ENCODE measurements at regions not wholly inside any gene's neighbourhood (a gene's known extent, or its start where the extent isn't known, plus 50 kb on each side); places are given as distances from the start of the nearest gene placed in this dataset.

GRCh38 chr1:65066419-65066765 lies 81.6 kb upstream of the AK4 start:
- Histone ChIP-seq H3K9me2 (ENCODE audit: insufficient read depth) (no peaks in the 10 kb centered on the region), H3K9me3 (ENCODE audit: low read depth) (no peaks in the 10 kb centered on the region), H3K79me2 (ENCODE audit: insufficient read depth) (peaks cover 12% of the 10 kb centered on the region), H3K4me1 (ENCODE audit: insufficient read depth) (peaks cover 15% of the 10 kb centered on the region; the same call in 1 of the 2 replicates), H4K20me1 (ENCODE audit: insufficient read depth) (no peaks in the 10 kb centered on the region), H2AFZ (peak overlapping the region; percentile 85), H3K4me3 (peak overlapping the region; percentile 84), H3F3A (ENCODE audit: insufficient read depth) (peaks cover 6% of the 10 kb centered on the region; the same call in 1 of the 2 replicates), H3K27ac (peak overlapping the region; percentile 68), H3K4me2 (ENCODE audit: unreplicated experiment) (peak overlapping the region; percentile 82), H3K9ac (peak overlapping the region; percentile 92), H3K36me3 (ENCODE audit: low read depth) (no peaks in the 10 kb centered on the region), H3K27me3 (replicated peaks; ENCODE audit: insufficient read depth) (no peaks in the 10 kb centered on the region)
- no peak for DNase-seq
- WGBS, 2 experiments (ENCODE audit: low coverage in 1 of 2, low lambda C conversion rate in 2 of 2, missing lambda C conversion rate in 2 of 2), result 1 to 2% methylated on average over 22 to 33 of the region's 33 CpGs
- no peak for TF ChIP-seq EZH2phosphoT487 (IDR thresholded peaks at IDR 0.05; ENCODE audit: insufficient read depth, low read depth)
- no peak for TF ChIP-seq EZH2 (IDR thresholded peaks at IDR 0.05; ENCODE audit: insufficient read depth, poor library complexity, severe bottlenecking)
- in situ Hi-C loops (cut with MboI), result loop anchor here (25.0 kb wide), 1 partner anchor 146 kb away; no protein-coding TSS in a partner anchor

GRCh38 chr1:65066766-65067490 lies 81.1 kb upstream of the AK4 start:
- Histone ChIP-seq H3K9me2 (ENCODE audit: insufficient read depth) (no peaks in the 10 kb centered on the region), H3K4me1 (ENCODE audit: insufficient read depth) (peaks cover 15% of the 10 kb centered on the region; the same call in 1 of the 2 replicates), H3K9ac (peak overlapping the region; percentile 92), H3K9me3 (ENCODE audit: low read depth) (no peaks in the 10 kb centered on the region), H3K36me3 (ENCODE audit: low read depth) (no peaks in the 10 kb centered on the region), H4K20me1 (ENCODE audit: insufficient read depth) (no peaks in the 10 kb centered on the region), H3K4me3 (peak overlapping the region; percentile 84), H3K27ac (peak overlapping the region; percentile 68), H3K4me2 (ENCODE audit: unreplicated experiment) (peak overlapping the region; percentile 82), H3K27me3 (replicated peaks; ENCODE audit: insufficient read depth) (no peaks in the 10 kb centered on the region), H3F3A (ENCODE audit: insufficient read depth) (peaks cover 6% of the 10 kb centered on the region; the same call in 1 of the 2 replicates), H3K79me2 (ENCODE audit: insufficient read depth) (peaks cover 8% of the 10 kb centered on the region; the same call in 1 of the 2 replicates), H2AFZ (peak overlapping the region; percentile 85)
- in situ Hi-C loops (cut with MboI), result loop anchor here (25.0 kb wide), 1 partner anchor 145 kb away; no protein-coding TSS in a partner anchor
- no peak for TF ChIP-seq EZH2phosphoT487 (IDR thresholded peaks at IDR 0.05; ENCODE audit: insufficient read depth, low read depth)
- TF ChIP-seq EZH2 (IDR thresholded peaks at IDR 0.05; ENCODE audit: insufficient read depth, poor library complexity, severe bottlenecking), result no peak
- 0 to 1% methylated on average over 42 to 61 of the region's 101 CpGs for WGBS, 2 experiments (ENCODE audit: low coverage in 1 of 2, low lambda C conversion rate in 2 of 2, missing lambda C conversion rate in 2 of 2)
- DNase-seq, result peak; percentile 88

GRCh38 chr1:65067491-65068201 lies 80.4 kb upstream of the AK4 start:
- H3K9me2 ChIP-seq (ENCODE audit: insufficient read depth), result no peaks in the 10 kb centered on the region
- H3K27me3 ChIP-seq (replicated peaks; ENCODE audit: insufficient read depth), result no peaks in the 10 kb centered on the region
- H2AFZ ChIP-seq, result peak overlapping the region; percentile 94
- peaks cover 15% of the 10 kb centered on the region; the same call in 1 of the 2 replicates for H3K4me1 ChIP-seq (ENCODE audit: insufficient read depth)
- 1 to 2% methylated on average over 30 to 58 of the region's 61 CpGs for WGBS, 2 experiments (ENCODE audit: low coverage in 1 of 2, low lambda C conversion rate in 2 of 2, missing lambda C conversion rate in 2 of 2)
- H3K27ac ChIP-seq, result peak overlapping the region; percentile 68
- in situ Hi-C loops (cut with MboI), result loop anchor here (25.0 kb wide), 1 partner anchor 145 kb away; no protein-coding TSS in a partner anchor
- peaks cover 6% of the 10 kb centered on the region; the same call in 1 of the 2 replicates for H3K79me2 ChIP-seq (ENCODE audit: insufficient read depth)
- H3K4me2 ChIP-seq (ENCODE audit: unreplicated experiment), result peak overlapping the region; percentile 99
- H3F3A ChIP-seq (ENCODE audit: insufficient read depth), result peaks cover 6% of the 10 kb centered on the region; the same call in 1 of the 2 replicates
- peak overlapping the region; percentile 84 for H3K4me3 ChIP-seq
- TF ChIP-seq EZH2 (IDR thresholded peaks at IDR 0.05; ENCODE audit: insufficient read depth, poor library complexity, severe bottlenecking) (no peak), EZH2phosphoT487 (IDR thresholded peaks at IDR 0.05; ENCODE audit: insufficient read depth, low read depth) (no peak)
- H3K36me3 ChIP-seq (ENCODE audit: low read depth), result no peaks in the 10 kb centered on the region
- peak; percentile 91 for DNase-seq
- H3K9ac ChIP-seq, result peak overlapping the region; percentile 92
- no peaks in the 10 kb centered on the region for H3K9me3 ChIP-seq (ENCODE audit: low read depth)
- no peaks in the 10 kb centered on the region for H4K20me1 ChIP-seq (ENCODE audit: insufficient read depth)

Measured in GM23248 (cell line).